Stimulated activated CD4-positive, alpha-beta T cell treated with anti-CD3 and anti-CD28 coated beads, Interleukin-12 subunit alpha, Interleukin-12 subunit beta, amount 100 ng/mL, for 4 hours (primary cell): ENCODE measurements at regions not wholly inside any gene's neighbourhood (a gene's known extent, or its start where the extent isn't known, plus 50 kb on each side); places are given as distances from the start of the nearest gene placed in this dataset.

ENCODE experiments used
- DNase-seq: peaks from one replicate; pipeline ENCODE4 v3.0.0-alpha.2; 2020

DNA sequence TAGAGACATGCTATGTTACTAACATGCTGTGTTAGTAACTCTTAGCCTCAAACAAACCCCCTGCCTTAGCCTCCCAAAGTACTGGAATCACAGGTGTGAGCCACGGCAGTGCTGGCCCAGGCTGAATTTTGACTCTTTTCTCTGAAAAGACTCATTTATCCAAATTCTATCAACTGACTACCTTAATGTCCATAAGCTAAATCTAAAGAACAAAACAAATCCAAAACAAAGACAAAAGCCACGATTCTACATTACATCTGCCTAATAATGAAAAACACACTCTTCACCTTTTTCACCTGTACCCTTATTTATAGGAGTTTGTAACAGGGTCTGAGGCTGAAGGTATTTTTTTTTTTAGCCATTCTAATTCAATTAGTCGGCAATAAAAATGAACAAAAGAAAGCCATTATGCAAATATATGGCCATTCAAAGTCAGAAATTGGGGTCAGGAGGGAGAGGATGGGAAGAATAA lies 432.5 kb downstream of the RBFOX1 start:
- DNase-seq = no peak

DNA sequence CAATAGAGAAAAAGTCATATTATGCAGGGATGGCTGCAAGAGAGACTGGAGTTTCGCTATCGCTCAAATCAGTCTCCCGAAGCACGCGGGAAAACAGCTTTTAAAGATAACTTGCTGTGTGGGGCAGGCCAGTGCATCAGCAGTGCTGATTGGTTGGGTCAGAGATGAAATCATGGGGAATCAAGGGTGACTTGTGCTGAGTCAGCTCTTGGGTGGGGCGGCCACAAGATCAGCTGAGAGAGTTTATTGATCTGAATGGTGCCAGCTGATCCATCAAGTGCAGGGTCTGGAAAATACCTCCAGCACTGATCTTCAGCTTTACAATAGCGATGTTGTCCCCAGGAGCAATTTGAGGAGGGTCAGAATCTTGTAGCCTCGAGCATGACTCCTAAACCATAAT lies 430.5 kb downstream of the RBFOX1 start:
- no peak for DNase-seq
